PC-3 (cell line): ENCODE measurements at regions not wholly inside any gene's neighbourhood (a gene's known extent, or its start where the extent isn't known, plus 50 kb on each side); places are given as distances from the start of the nearest gene placed in this dataset.

Experiments
- ATAC-seq: fragments of 200-7000 bp; cut with Tn5 transposase; 2 replicates; pipeline ENCODE4 v1.9.1; 2020; ENCODE audit warnings: mild to moderate bottlenecking, moderate library complexity
- BruUV-seq: library from RNA; stranded (reverse); fragments of 400-500 nt; replicated peaks from 2 replicates; lab custom pipeline; 2021; lab: Mats Ljungman, UMichigan
- CTCF ChIA-PET: fragments of 300-600 bp; sonication (Branson Sonifier 250); formaldehyde crosslinking; loops from one replicate; lab custom pipeline; 2022; ENCODE audit warnings: antibody characterized with exemption; lab: Charles Lee
- POLR2A ChIA-PET: fragments of 300-600 bp; sonication (Branson Sonifier 250); formaldehyde crosslinking; loops from one replicate; lab custom pipeline; 2022; ENCODE audit warnings: antibody characterized with exemption; ENCODE audit not compliant: unreplicated experiment; lab: Charles Lee
- DNase-seq: peaks from one replicate; pipeline ENCODE4 v3.0.0-alpha.2; 2015
- H2AFZ ChIP-seq: fragments of 300-600 bp; sonication (generic); 2 replicates; pipeline ENCODE4 v1.6.0; 2016; ENCODE audit warnings: antibody characterized with exemption, low read length
- H3F3A ChIP-seq: fragments of 300-600 bp; sonication (generic); one replicate; pipeline ENCODE4 v1.6.0; 2017; ENCODE audit warnings: antibody characterized with exemption, low read length, control low read depth, mild to moderate bottlenecking; ENCODE audit not compliant: unreplicated experiment
- H3K27ac ChIP-seq: fragments of 300-600 bp; sonication (generic); 2 replicates; pipeline ENCODE4 v1.5.1; 2016; ENCODE audit warnings: mild to moderate bottlenecking, low read length
- H3K27me3 ChIP-seq: fragments of 300-600 bp; sonication (generic); 2 replicates; pipeline ENCODE4 v1.6.1; 2016; ENCODE audit warnings: low read length, mixed read lengths
- H3K36me3 ChIP-seq: fragments of 300-600 bp; sonication (generic); 2 replicates; pipeline ENCODE4 v1.6.1; 2016; ENCODE audit warnings: low read depth, mixed run types, low read length, mixed read lengths
- H3K4me1 ChIP-seq: fragments of 300-600 bp; sonication (generic); 2 replicates; pipeline ENCODE4 v1.5.1; 2016; ENCODE audit warnings: low read length; ENCODE audit not compliant: insufficient read depth
- H3K4me2 ChIP-seq: fragments of 300-600 bp; sonication (generic); 2 replicates; pipeline ENCODE4 v1.6.0; 2016; ENCODE audit warnings: low read length
- H3K4me3 ChIP-seq: fragments of 300-600 bp; sonication (generic); 2 replicates; pipeline ENCODE4 v1.5.1; 2016; ENCODE audit warnings: mild to moderate bottlenecking, low read length, mixed read lengths
- H3K79me2 ChIP-seq: fragments of 300-600 bp; sonication (generic); 2 replicates; pipeline ENCODE4 v1.6.1; 2017; ENCODE audit warnings: low read length, mixed read lengths
- H3K9ac ChIP-seq: fragments of 300-600 bp; sonication (generic); 2 replicates; pipeline ENCODE4 v1.6.0; 2016; ENCODE audit warnings: mild to moderate bottlenecking, low read length
- H3K9me2 ChIP-seq: fragments of 300-600 bp; sonication (generic); replicated peaks from 2 replicates; pipeline ENCODE4 v1.6.1; 2016; ENCODE audit warnings: mixed run types, low read length, mixed read lengths
- H3K9me3 ChIP-seq: fragments of 300-600 bp; sonication (generic); 2 replicates; pipeline ENCODE4 v1.6.1; 2016; ENCODE audit warnings: low read length, mixed read lengths
- H4K20me1 ChIP-seq: fragments of 300-600 bp; sonication (generic); 2 replicates; pipeline ENCODE4 v1.6.1; 2016; ENCODE audit warnings: low read length, mixed read lengths
- EZH2 ChIP-seq: fragments of 300-600 bp; sonication (generic); IDR thresholded peaks from one replicate; pipeline ENCODE4 v1.6.1; 2017; ENCODE audit warnings: antibody characterized with exemption, mild to moderate bottlenecking, low read length; ENCODE audit not compliant: unreplicated experiment
- EZH2phosphoT487 ChIP-seq: fragments of 300-600 bp; sonication (generic); IDR thresholded peaks from 2 replicates; pipeline ENCODE4 v1.6.1; 2018; ENCODE audit warnings: mild to moderate bottlenecking, antibody characterized with exemption, low read length, borderline replicate concordance
- intact Hi-C: fragments of 100-400 bp; cut with micrococcal nuclease; formaldehyde crosslinking; loops from 2 replicates; pipeline ENCODE4 v1.9.0; 2023
- TF ChIP-seq, protein P1 (sequence below): fragments of 300-600 bp; sonication (generic); conservative IDR thresholded peaks from 2 replicates; pipeline ENCODE4 v1.5.1; 2017; ENCODE audit warnings: antibody characterized with exemption, low read depth, mild to moderate bottlenecking, low read length

DNA sequence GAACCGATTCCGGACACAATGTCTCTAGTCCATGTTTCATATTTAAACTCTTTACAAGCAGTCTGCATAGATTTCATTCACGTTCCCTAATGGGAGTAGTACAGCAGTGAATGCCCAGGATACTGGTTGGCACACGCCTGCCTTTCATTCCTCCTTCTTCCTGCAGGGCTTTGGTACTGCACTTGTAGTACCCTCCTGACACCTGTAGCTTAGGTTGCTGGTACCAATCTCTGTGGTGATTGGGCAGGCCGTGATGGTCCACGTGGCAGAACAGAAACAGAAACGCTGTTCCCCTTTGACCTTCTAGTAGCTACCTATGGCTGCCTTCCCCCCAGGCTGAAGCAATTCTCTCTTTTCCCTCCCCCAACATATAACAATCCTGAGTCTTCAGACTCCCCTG is 107.3 kb upstream of the MEGF10 start:
- no peak for ATAC-seq

DNA sequence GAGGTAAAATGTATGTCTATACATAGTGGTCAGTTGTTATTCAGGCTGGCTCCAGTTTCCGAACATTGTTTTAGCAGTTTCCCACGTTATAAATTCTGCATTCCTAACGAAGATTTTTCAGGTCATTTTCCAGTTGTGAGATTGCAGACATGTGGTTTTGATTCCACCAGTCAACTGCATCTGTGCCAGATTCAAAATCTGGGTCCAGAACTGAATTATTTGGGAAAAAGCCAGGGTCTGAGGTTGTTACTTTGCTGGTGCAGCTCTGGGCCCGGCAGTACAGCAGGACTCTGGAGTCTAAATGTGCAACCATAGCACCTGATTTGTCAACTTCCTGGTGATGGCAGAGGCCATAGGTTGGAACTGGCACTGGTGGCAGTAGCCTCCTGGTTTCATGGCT is 105.7 kb upstream of the MEGF10 start:
- no peak for TF ChIP-seq EZH2
- TF ChIP-seq, protein P1, sequence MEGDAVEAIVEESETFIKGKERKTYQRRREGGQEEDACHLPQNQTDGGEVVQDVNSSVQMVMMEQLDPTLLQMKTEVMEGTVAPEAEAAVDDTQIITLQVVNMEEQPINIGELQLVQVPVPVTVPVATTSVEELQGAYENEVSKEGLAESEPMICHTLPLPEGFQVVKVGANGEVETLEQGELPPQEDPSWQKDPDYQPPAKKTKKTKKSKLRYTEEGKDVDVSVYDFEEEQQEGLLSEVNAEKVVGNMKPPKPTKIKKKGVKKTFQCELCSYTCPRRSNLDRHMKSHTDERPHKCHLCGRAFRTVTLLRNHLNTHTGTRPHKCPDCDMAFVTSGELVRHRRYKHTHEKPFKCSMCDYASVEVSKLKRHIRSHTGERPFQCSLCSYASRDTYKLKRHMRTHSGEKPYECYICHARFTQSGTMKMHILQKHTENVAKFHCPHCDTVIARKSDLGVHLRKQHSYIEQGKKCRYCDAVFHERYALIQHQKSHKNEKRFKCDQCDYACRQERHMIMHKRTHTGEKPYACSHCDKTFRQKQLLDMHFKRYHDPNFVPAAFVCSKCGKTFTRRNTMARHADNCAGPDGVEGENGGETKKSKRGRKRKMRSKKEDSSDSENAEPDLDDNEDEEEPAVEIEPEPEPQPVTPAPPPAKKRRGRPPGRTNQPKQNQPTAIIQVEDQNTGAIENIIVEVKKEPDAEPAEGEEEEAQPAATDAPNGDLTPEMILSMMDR = no peak
- TF ChIP-seq EZH2phosphoT487 = no peak
- Histone ChIP-seq H3K4me1 (no peaks in the 10 kb centered on the region), H3K79me2 (no peaks in the 10 kb centered on the region), H3K9me3 (no peaks in the 10 kb centered on the region), H2AFZ (no peak overlapping the region), H3K4me2 (no peak overlapping the region), H3K27ac (no peak overlapping the region), H4K20me1 (no peaks in the 10 kb centered on the region), H3K27me3 (peaks cover 18% of the 10 kb centered on the region; the same call in 1 of the 2 replicates), H3K9me2 (no peaks in the 10 kb centered on the region), H3K36me3 (no peaks in the 10 kb centered on the region), H3K9ac (no peak overlapping the region), H3K4me3 (no peak overlapping the region), H3F3A (no peaks in the 10 kb centered on the region)
- ChIA-PET CTCF (no interaction called here), POLR2A (no interaction called here)
- DNase-seq = no peak
- ATAC-seq = no peak
- no TSS peak for BruUV-seq
- intact Hi-C loops = no loop called here

More for the DNA sequence above, 107.3 kb upstream of the MEGF10 start:
- ChIA-PET POLR2A (no interaction called here), CTCF (no interaction called here)
- BruUV-seq = no TSS peak
- Histone ChIP-seq H3K9me3 (no peaks in the 10 kb centered on the region), H3K79me2 (no peaks in the 10 kb centered on the region), H3K27me3 (peaks cover 14% of the 10 kb centered on the region; the same call in 1 of the 2 replicates), H3K27ac (no peak overlapping the region), H3K4me1 (no peaks in the 10 kb centered on the region), H3K9ac (no peak overlapping the region), H4K20me1 (no peaks in the 10 kb centered on the region), H3F3A (no peaks in the 10 kb centered on the region), H3K9me2 (no peaks in the 10 kb centered on the region), H3K4me2 (no peak overlapping the region), H3K36me3 (no peaks in the 10 kb centered on the region), H3K4me3 (no peak overlapping the region), H2AFZ (no peak overlapping the region)
- TF ChIP-seq EZH2 (no peak), EZH2phosphoT487 (no peak)
- TF ChIP-seq, protein P1 = no peak
- DNase-seq = no peak
- intact Hi-C loops = no loop called here

DNA sequence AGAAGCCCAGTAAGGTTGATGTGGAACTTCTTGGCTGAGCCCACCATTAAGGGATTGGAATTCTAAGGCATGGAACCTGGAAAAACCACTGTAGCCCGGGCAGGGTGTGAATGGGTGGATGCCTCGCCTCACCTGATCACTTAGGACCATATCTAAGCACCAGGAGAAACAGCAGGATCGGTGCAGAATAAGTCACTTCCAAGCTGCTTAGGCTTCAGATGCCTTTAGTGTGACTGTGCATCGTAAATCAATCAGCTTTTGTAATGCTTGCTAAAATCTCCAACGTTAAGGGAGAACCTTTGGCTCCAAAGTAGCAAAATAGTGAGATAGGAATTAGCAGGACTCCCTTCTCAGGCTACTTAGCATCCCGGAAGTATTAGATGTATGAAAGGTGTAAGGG is 103.9 kb upstream of the MEGF10 start:
- no peaks in the 10 kb centered on the region for H3K79me2 ChIP-seq
- no peak overlapping the region for H3K4me2 ChIP-seq
- H3K9me2 ChIP-seq = no peaks in the 10 kb centered on the region
- TF ChIP-seq EZH2 = no peak
- TF ChIP-seq EZH2phosphoT487 = no peak
- TF ChIP-seq, protein P1 = no peak
- intact Hi-C loops = no loop called here
- no peak overlapping the region for H3K9ac ChIP-seq
- no peak overlapping the region for H3K4me3 ChIP-seq
- no peaks in the 10 kb centered on the region for H3K36me3 ChIP-seq
- no peak overlapping the region for H2AFZ ChIP-seq
- H3F3A ChIP-seq = no peaks in the 10 kb centered on the region
- no peak overlapping the region for H3K27ac ChIP-seq
- ChIA-PET CTCF (no interaction called here), POLR2A (no interaction called here)
- peak; percentile 61 for ATAC-seq
- peaks cover 6% of the 10 kb centered on the region; the same call in 1 of the 2 replicates for H3K27me3 ChIP-seq
- H3K9me3 ChIP-seq = no peaks in the 10 kb centered on the region
- H3K4me1 ChIP-seq = no peaks in the 10 kb centered on the region
- peak; percentile 59 for DNase-seq
- no TSS peak for BruUV-seq
- no peaks in the 10 kb centered on the region for H4K20me1 ChIP-seq
